ENCODE measurements at regions not wholly inside any gene's neighbourhood (a gene's known extent, or its start where the extent isn't known, plus 50 kb on each side); places are given as distances from the start of the nearest gene placed in this dataset.

- TF ChIP-seq CTCF (IDR thresholded peaks at IDR 0.05) (no peak), REST (IDR thresholded peaks at IDR 0.05; ENCODE audit: insufficient read depth in 1 of 2, low read depth in 2 of 2, low read length in 1 of 2) (no peak), POLR2AphosphoS5 (IDR thresholded peaks at IDR 0.05; ENCODE audit: low read depth, low read length) (no peak)
Observed at GRCh38 chr5:87828545-87829216, 416.0 kb upstream of the CCNH start.

Data from Panc1 (cell line).